K562 (cell line): ENCODE measurements at regions not wholly inside any gene's neighbourhood (a gene's known extent, or its start where the extent isn't known, plus 50 kb on each side); places are given as distances from the start of the nearest gene placed in this dataset.

Source experiments
- CHD2 ChIP-seq: IDR thresholded peaks from 2 replicates; pipeline ENCODE4 v1.6.1; 2011; ENCODE audit warnings: low read depth, low read length
- HMGN3 ChIP-seq: IDR thresholded peaks from 2 replicates; pipeline ENCODE4 v1.6.1; 2011; ENCODE audit warnings: borderline replicate concordance, low read depth, mild to moderate bottlenecking, mixed read lengths, low read length; ENCODE audit not compliant: insufficient read length; ENCODE audit errors: extremely low read depth
- L3MBTL2 ChIP-seq: fragments of 450-650 bp; IDR thresholded peaks from 2 replicates; pipeline ENCODE4 v1.6.1; 2016; ENCODE audit warnings: mild to moderate bottlenecking, moderate library complexity
- LEF1 ChIP-seq: fragments of 450-650 bp; IDR thresholded peaks from 2 replicates; pipeline ENCODE4 v1.6.1; 2016; ENCODE audit warnings: mild to moderate bottlenecking
- MAFG ChIP-seq: fragments of 450-650 bp; conservative IDR thresholded peaks from 2 replicates; pipeline ENCODE4 v1.6.1; 2016; ENCODE audit warnings: missing genetic modification characterization, missing compliant biosample characterization
- OTX1 ChIP-seq: fragments of 450-650 bp; formaldehyde crosslinking; IDR thresholded peaks from 2 replicates; pipeline ENCODE4 v1.4.0; 2022; ENCODE audit warnings: mild to moderate bottlenecking
- PCBP2 ChIP-seq: fragments of 200-400 bp; formaldehyde crosslinking; IDR thresholded peaks from 2 replicates; pipeline ENCODE4 v1.6.1; 2018; ENCODE audit warnings: low read length, low read depth, mild to moderate bottlenecking, moderate library complexity; ENCODE audit not compliant: poor library complexity, severe bottlenecking
- SP1 ChIP-seq: sonication (generic); formaldehyde crosslinking; IDR thresholded peaks from 2 replicates; pipeline ENCODE4 v1.8.1; 2022; ENCODE audit warnings: mild to moderate bottlenecking, missing genetic modification reagents
- TAL1 ChIP-seq: fragments of 450-650 bp; IDR thresholded peaks from 2 replicates; pipeline ENCODE4 v1.6.1; 2016; ENCODE audit warnings: mild to moderate bottlenecking
- TCF7 ChIP-seq: sonication (generic); IDR thresholded peaks from 2 replicates; pipeline ENCODE4 v1.6.1; 2016; ENCODE audit warnings: antibody characterized with exemption, borderline replicate concordance
- ZBTB1 ChIP-seq: sonication (generic); formaldehyde crosslinking; IDR thresholded peaks from 2 replicates; pipeline ENCODE4 v1.8.1; 2023; ENCODE audit warnings: missing genetic modification reagents, low read depth, mild to moderate bottlenecking, borderline replicate concordance
- ZNF217 ChIP-seq: sonication (generic); formaldehyde crosslinking; IDR thresholded peaks from 2 replicates; pipeline ENCODE4 v1.8.0; 2022; ENCODE audit warnings: mild to moderate bottlenecking, missing genetic modification reagents
- ZNF778 ChIP-seq: fragments of 450-650 bp; formaldehyde crosslinking; IDR thresholded peaks from 2 replicates; pipeline ENCODE4 v1.4.0; 2020; ENCODE audit warnings: mild to moderate bottlenecking, moderate library complexity
- TF ChIP-seq, protein P1 (sequence below): fragments of 450-650 bp; formaldehyde crosslinking; conservative IDR thresholded peaks from 2 replicates; pipeline ENCODE4 v1.4.0; 2022; ENCODE audit warnings: mild to moderate bottlenecking, missing genetic modification characterization
- TF ChIP-seq, protein P2 (sequence below), 2 experiments: fragments of 450-650 bp; IDR thresholded peaks; 2 replicates each; pipeline ENCODE4 v1.6.1; 2018; ENCODE audit warnings: mild to moderate bottlenecking in 2 of 2, low read depth in 1 of 2; ENCODE audit not compliant: partially characterized antibody in 2 of 2
- TF ChIP-seq, protein P3 (sequence below): fragments of 450-650 bp; IDR thresholded peaks from 2 replicates; pipeline ENCODE4 v1.6.1; 2016
- TF ChIP-seq, protein P4 (sequence below): IDR thresholded peaks from 2 replicates; pipeline ENCODE4 v1.6.1; 2014; ENCODE audit warnings: antibody characterized with exemption
- TF ChIP-seq, protein P5 (sequence below), 2 experiments: fragments of 200-800 bp in 1 of 2; sonication (Bioruptor generic) in 1 of 2; sonication (generic) in 1 of 2; formaldehyde crosslinking in 1 of 2; IDR thresholded peaks in 1 of 2; conservative IDR thresholded peaks in 1 of 2; 2 replicates each; pipeline versions ENCODE4 v1.5.0 to v1.6.1; 2016 to 2020; ENCODE audit warnings: missing compliant biosample characterization in 1 of 2, missing genetic modification characterization in 1 of 2, missing genetic modification reagents in 1 of 2

DNA sequence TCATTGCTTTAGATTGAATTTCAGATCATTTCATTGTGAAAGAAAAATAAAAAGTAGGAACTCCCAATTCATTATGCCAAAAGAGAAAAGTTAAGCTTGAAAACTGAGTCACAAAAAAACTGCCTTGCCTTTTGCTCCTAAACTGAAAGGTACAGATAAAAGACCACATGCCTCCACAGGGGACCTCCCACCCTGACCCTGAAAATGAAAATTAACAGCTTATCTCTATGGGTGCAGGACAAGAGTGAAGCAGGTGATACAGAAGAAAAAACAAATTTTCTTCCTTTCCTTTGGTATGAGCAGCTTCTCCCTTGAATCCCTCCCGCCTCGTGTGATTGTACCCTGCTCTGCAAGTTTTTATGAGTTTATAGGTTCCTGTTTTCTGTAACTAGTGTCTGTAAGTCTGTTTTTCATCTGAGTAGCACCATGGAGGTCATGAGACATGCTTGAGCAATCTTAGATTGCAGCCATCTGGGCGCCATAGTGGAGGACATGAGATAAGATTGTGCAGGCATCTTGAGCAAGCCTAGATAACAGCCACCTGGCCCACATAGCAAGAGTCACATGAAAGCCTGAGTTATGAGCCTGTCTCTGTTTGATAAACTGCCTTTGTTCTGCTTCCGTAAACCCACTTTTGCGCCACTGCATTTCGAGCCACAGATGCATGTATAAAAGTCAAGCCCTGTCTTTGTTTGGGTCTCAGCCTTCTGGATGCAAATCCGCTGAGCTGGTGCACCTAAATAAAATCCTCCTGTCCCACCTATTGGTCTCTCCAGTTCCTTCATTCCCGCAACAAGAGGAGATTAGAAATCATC, 56.2 kb upstream of the DYNC1I2 start (continued):
- TF ChIP-seq L3MBTL2 (peak; percentile 50), TAL1 (peak; percentile 97), HMGN3 (peak; percentile 89), MAFG (tag) (no peak), CHD2 (no peak), SP1 (peak; percentile 66; the same call in 1 of the 2 replicates), OTX1 (CRISPR knock-in tag) (no peak), ZBTB1 (CRISPR knock-in tag) (no peak), ZNF778 (CRISPR knock-in tag) (no peak), TCF7 (no peak), LEF1 (peak; percentile 68; the same call in 1 of the 2 replicates), PCBP2 (no peak), ZNF217 (no peak)
- TF ChIP-seq, protein P1, sequence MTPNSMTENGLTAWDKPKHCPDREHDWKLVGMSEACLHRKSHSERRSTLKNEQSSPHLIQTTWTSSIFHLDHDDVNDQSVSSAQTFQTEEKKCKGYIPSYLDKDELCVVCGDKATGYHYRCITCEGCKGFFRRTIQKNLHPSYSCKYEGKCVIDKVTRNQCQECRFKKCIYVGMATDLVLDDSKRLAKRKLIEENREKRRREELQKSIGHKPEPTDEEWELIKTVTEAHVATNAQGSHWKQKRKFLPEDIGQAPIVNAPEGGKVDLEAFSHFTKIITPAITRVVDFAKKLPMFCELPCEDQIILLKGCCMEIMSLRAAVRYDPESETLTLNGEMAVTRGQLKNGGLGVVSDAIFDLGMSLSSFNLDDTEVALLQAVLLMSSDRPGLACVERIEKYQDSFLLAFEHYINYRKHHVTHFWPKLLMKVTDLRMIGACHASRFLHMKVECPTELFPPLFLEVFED (CRISPR knock-in tag) = no peak
- TF ChIP-seq, protein P2, sequence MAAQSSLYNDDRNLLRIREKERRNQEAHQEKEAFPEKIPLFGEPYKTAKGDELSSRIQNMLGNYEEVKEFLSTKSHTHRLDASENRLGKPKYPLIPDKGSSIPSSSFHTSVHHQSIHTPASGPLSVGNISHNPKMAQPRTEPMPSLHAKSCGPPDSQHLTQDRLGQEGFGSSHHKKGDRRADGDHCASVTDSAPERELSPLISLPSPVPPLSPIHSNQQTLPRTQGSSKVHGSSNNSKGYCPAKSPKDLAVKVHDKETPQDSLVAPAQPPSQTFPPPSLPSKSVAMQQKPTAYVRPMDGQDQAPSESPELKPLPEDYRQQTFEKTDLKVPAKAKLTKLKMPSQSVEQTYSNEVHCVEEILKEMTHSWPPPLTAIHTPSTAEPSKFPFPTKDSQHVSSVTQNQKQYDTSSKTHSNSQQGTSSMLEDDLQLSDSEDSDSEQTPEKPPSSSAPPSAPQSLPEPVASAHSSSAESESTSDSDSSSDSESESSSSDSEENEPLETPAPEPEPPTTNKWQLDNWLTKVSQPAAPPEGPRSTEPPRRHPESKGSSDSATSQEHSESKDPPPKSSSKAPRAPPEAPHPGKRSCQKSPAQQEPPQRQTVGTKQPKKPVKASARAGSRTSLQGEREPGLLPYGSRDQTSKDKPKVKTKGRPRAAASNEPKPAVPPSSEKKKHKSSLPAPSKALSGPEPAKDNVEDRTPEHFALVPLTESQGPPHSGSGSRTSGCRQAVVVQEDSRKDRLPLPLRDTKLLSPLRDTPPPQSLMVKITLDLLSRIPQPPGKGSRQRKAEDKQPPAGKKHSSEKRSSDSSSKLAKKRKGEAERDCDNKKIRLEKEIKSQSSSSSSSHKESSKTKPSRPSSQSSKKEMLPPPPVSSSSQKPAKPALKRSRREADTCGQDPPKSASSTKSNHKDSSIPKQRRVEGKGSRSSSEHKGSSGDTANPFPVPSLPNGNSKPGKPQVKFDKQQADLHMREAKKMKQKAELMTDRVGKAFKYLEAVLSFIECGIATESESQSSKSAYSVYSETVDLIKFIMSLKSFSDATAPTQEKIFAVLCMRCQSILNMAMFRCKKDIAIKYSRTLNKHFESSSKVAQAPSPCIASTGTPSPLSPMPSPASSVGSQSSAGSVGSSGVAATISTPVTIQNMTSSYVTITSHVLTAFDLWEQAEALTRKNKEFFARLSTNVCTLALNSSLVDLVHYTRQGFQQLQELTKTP (IDR thresholded peaks at IDR 0.05; ENCODE audit: low read depth in 1 of 2, partially characterized antibody in 2 of 2) = peak; percentile 73 to 95
- TF ChIP-seq, protein P3, sequence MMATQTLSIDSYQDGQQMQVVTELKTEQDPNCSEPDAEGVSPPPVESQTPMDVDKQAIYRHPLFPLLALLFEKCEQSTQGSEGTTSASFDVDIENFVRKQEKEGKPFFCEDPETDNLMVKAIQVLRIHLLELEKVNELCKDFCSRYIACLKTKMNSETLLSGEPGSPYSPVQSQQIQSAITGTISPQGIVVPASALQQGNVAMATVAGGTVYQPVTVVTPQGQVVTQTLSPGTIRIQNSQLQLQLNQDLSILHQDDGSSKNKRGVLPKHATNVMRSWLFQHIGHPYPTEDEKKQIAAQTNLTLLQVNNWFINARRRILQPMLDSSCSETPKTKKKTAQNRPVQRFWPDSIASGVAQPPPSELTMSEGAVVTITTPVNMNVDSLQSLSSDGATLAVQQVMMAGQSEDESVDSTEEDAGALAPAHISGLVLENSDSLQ = peak; percentile 79
- TF ChIP-seq, protein P4, sequence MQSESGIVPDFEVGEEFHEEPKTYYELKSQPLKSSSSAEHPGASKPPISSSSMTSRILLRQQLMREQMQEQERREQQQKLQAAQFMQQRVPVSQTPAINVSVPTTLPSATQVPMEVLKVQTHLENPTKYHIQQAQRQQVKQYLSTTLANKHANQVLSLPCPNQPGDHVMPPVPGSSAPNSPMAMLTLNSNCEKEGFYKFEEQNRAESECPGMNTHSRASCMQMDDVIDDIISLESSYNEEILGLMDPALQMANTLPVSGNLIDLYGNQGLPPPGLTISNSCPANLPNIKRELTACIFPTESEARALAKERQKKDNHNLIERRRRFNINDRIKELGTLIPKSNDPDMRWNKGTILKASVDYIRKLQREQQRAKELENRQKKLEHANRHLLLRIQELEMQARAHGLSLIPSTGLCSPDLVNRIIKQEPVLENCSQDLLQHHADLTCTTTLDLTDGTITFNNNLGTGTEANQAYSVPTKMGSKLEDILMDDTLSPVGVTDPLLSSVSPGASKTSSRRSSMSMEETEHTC = peak; percentile 93
- TF ChIP-seq, protein P5, sequence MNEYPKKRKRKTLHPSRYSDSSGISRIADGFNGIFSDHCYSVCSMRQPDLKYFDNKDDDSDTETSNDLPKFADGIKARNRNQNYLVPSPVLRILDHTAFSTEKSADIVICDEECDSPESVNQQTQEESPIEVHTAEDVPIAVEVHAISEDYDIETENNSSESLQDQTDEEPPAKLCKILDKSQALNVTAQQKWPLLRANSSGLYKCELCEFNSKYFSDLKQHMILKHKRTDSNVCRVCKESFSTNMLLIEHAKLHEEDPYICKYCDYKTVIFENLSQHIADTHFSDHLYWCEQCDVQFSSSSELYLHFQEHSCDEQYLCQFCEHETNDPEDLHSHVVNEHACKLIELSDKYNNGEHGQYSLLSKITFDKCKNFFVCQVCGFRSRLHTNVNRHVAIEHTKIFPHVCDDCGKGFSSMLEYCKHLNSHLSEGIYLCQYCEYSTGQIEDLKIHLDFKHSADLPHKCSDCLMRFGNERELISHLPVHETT (CRISPR knock-in tag; conservative IDR thresholded peaks at IDR 0.05 in 1 of 2, IDR thresholded peaks at IDR 0.05 in 1 of 2) = peak in 1 of 2 experiments; percentile 25; a peak in 1 of 4 replicates
